Lower leg skin (tissue), 3 donors: ENCODE measurements at regions not wholly inside any gene's neighbourhood (a gene's known extent, or its start where the extent isn't known, plus 50 kb on each side); places are given as distances from the start of the nearest gene placed in this dataset.

Experiments
- POLR2A ChIP-seq, 2 donors: fragments of 450-650 bp; IDR thresholded peaks; one replicate each; pipeline ENCODE4 v1.6.1; 2016 to 2017; ENCODE audit warnings: antibody characterized with exemption in 2 of 2, mild to moderate bottlenecking in 1 of 2, moderate library complexity in 1 of 2
- TF ChIP-seq, protein P1 (sequence below), 3 donors: fragments of 450-650 bp; IDR thresholded peaks; one replicate each; pipeline ENCODE4 v1.5.1; 2016; ENCODE audit warnings: antibody characterized with exemption in 3 of 3, mild to moderate bottlenecking in 3 of 3, moderate library complexity in 2 of 3

DNA sequence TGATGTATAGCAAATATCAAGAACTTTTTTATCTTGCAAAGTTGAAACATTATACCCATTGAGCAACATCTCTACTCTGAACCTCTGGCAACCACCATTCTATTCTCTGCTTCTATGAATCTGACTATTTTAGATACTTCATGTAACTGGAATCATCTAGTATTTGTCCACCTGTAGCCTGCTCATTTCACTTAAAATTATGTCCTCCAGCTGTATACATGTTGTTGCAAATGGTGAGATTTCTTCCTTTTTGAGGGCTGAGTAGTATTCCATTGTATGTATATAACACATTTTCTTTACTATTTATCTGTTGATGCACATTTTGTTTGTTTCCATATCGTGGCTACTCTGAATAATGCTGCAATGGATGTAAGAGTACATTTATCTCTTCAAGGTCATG lies 476.3 kb upstream of the LRRC4C start:
- TF ChIP-seq, protein P1, sequence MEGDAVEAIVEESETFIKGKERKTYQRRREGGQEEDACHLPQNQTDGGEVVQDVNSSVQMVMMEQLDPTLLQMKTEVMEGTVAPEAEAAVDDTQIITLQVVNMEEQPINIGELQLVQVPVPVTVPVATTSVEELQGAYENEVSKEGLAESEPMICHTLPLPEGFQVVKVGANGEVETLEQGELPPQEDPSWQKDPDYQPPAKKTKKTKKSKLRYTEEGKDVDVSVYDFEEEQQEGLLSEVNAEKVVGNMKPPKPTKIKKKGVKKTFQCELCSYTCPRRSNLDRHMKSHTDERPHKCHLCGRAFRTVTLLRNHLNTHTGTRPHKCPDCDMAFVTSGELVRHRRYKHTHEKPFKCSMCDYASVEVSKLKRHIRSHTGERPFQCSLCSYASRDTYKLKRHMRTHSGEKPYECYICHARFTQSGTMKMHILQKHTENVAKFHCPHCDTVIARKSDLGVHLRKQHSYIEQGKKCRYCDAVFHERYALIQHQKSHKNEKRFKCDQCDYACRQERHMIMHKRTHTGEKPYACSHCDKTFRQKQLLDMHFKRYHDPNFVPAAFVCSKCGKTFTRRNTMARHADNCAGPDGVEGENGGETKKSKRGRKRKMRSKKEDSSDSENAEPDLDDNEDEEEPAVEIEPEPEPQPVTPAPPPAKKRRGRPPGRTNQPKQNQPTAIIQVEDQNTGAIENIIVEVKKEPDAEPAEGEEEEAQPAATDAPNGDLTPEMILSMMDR (IDR thresholded peaks at IDR 0.05) = no peak
- TF ChIP-seq POLR2A (IDR thresholded peaks at IDR 0.05) = no peak
